SK-N-SH treated with all-trans-retinoic acid at 6 μM for 48 hours (cell line): ENCODE measurements at regions not wholly inside any gene's neighbourhood (a gene's known extent, or its start where the extent isn't known, plus 50 kb on each side); places are given as distances from the start of the nearest gene placed in this dataset.
"Not testable (repeated sequence)": the region's sequence is repeated elsewhere in the genome, so short reads cannot be mapped to it uniquely, and the experiment has no call there.

ENCODE experiments used
- ATAC-seq: fragments of 200-7000 bp; cut with Tn5 transposase; 3 replicates; pipeline ENCODE4 v1.9.1; 2020; ENCODE audit warnings: mild to moderate bottlenecking, moderate library complexity
- ARNTL ChIP-seq: fragments of 450-650 bp; formaldehyde crosslinking; IDR thresholded peaks from 2 replicates; pipeline ENCODE4 v1.5.0; 2020; ENCODE audit warnings: low read depth, mild to moderate bottlenecking, moderate library complexity, borderline replicate concordance
- BACH2 ChIP-seq: fragments of 250-450 bp; sonication (Bioruptor Pico); IDR thresholded peaks from 2 replicates; pipeline ENCODE4 v1.9.0; 2021; ENCODE audit warnings: mild to moderate bottlenecking, borderline replicate concordance
- CREB5 ChIP-seq: fragments of 250-450 bp; sonication (Bioruptor Pico); IDR thresholded peaks from 2 replicates; pipeline ENCODE4 v1.5.1; 2020; ENCODE audit warnings: low read depth, mild to moderate bottlenecking, moderate library complexity
- CSDC2 ChIP-seq: fragments of 250-450 bp; sonication (Bioruptor Pico); IDR thresholded peaks from 2 replicates; pipeline ENCODE4 v1.5.0; 2020; ENCODE audit warnings: mild to moderate bottlenecking, moderate library complexity
- CSRNP3 ChIP-seq: fragments of 250-450 bp; sonication (Bioruptor Pico); IDR thresholded peaks from 2 replicates; pipeline ENCODE4 v1.5.1; 2021; ENCODE audit warnings: mild to moderate bottlenecking, moderate library complexity
- ISL1 ChIP-seq: fragments of 250-450 bp; sonication (Bioruptor Pico); IDR thresholded peaks from 2 replicates; pipeline ENCODE4 v2.1.2; 2022; ENCODE audit warnings: mild to moderate bottlenecking, moderate library complexity
- OSR1 ChIP-seq: fragments of 250-450 bp; sonication (Bioruptor Pico); IDR thresholded peaks from 2 replicates; pipeline ENCODE4 v1.8.0; 2022; ENCODE audit warnings: moderate library complexity, mild to moderate bottlenecking, inconsistent platforms
- PPARA ChIP-seq: fragments of 250-450 bp; sonication (Bioruptor Pico); IDR thresholded peaks from 2 replicates; pipeline ENCODE4 v1.5.0; 2020; ENCODE audit warnings: mild to moderate bottlenecking, borderline replicate concordance
- RARB ChIP-seq: fragments of 250-450 bp; sonication (Bioruptor Pico); IDR thresholded peaks from 2 replicates; pipeline ENCODE4 v1.8.0; 2021; ENCODE audit warnings: mild to moderate bottlenecking, moderate library complexity
- SNAI2 ChIP-seq: fragments of 250-450 bp; sonication (Bioruptor Pico); IDR thresholded peaks from 2 replicates; pipeline ENCODE4 v1.5.0; 2020; ENCODE audit warnings: mild to moderate bottlenecking, moderate library complexity
- TCF4 ChIP-seq: fragments of 250-450 bp; sonication (Bioruptor Pico); IDR thresholded peaks from 2 replicates; pipeline ENCODE4 v1.8.0; 2021; ENCODE audit warnings: mild to moderate bottlenecking, moderate library complexity, borderline replicate concordance
- ZFP3 ChIP-seq: fragments of 250-450 bp; sonication (Bioruptor Pico); IDR thresholded peaks from 2 replicates; pipeline ENCODE4 v1.5.0; 2020; ENCODE audit warnings: mild to moderate bottlenecking, moderate library complexity
- ZFP30 ChIP-seq: fragments of 450-650 bp; formaldehyde crosslinking; IDR thresholded peaks from 2 replicates; pipeline ENCODE4 v1.5.0; 2022; ENCODE audit warnings: mild to moderate bottlenecking, moderate library complexity
- ZNF565 ChIP-seq: fragments of 450-650 bp; formaldehyde crosslinking; conservative IDR thresholded peaks from 2 replicates; pipeline ENCODE4 v1.5.0; 2020; ENCODE audit warnings: low read depth, mild to moderate bottlenecking, moderate library complexity
- ZNF8 ChIP-seq: fragments of 450-650 bp; formaldehyde crosslinking; IDR thresholded peaks from 2 replicates; pipeline ENCODE4 v1.5.0; 2020; ENCODE audit warnings: mild to moderate bottlenecking, moderate library complexity
- TF ChIP-seq, protein P1 (sequence below): fragments of 250-450 bp; sonication (Bioruptor Pico); IDR thresholded peaks from 2 replicates; pipeline ENCODE4 v1.8.0; 2021; ENCODE audit warnings: low read depth, mild to moderate bottlenecking, moderate library complexity, borderline replicate concordance
- TF ChIP-seq, protein P2 (sequence below): fragments of 250-450 bp; sonication (Bioruptor Pico); IDR thresholded peaks from 2 replicates; pipeline ENCODE4 v1.8.0; 2020; ENCODE audit warnings: mild to moderate bottlenecking, moderate library complexity, borderline replicate concordance

- no peak for TF ChIP-seq OSR1 (CRISPR knock-in tag)
- TF ChIP-seq, protein P1, sequence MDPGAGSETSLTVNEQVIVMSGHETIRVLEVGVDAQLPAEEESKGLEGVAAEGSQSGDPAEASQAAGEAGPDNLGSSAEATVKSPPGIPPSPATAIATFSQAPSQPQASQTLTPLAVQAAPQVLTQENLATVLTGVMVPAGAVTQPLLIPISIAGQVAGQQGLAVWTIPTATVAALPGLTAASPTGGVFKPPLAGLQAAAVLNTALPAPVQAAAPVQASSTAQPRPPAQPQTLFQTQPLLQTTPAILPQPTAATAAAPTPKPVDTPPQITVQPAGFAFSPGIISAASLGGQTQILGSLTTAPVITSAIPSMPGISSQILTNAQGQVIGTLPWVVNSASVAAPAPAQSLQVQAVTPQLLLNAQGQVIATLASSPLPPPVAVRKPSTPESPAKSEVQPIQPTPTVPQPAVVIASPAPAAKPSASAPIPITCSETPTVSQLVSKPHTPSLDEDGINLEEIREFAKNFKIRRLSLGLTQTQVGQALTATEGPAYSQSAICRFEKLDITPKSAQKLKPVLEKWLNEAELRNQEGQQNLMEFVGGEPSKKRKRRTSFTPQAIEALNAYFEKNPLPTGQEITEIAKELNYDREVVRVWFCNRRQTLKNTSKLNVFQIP (CRISPR knock-in tag), result no peak
- no peak for TF ChIP-seq SNAI2 (CRISPR knock-in tag)
- TF ChIP-seq ZNF8, result no peak
- ATAC-seq, result no peak
These were observed 97.0 kb downstream of the IER5 start for GRCh38 chr1:181185461-181185860.

DNA sequence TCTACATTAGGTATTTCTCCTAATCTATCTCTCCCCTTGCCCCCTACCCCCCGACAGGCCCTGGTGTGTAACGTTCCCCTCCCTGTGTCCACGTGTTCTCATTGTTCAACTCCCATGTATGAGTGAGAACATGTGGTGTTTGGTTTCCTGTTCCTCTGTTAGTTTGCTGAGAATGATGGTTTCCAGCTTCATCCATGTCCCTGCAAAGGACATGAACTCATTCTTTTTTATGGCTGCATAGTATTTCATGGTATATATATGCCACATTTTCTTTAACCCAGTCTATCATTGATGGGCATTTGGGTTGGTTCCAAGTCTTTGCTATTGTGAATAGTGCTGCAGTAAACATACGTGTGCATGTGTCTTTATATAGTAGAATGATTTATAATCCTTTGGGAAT, 97.6 kb downstream of the IER5 start:
- ATAC-seq, result not testable (repeated sequence)

DNA sequence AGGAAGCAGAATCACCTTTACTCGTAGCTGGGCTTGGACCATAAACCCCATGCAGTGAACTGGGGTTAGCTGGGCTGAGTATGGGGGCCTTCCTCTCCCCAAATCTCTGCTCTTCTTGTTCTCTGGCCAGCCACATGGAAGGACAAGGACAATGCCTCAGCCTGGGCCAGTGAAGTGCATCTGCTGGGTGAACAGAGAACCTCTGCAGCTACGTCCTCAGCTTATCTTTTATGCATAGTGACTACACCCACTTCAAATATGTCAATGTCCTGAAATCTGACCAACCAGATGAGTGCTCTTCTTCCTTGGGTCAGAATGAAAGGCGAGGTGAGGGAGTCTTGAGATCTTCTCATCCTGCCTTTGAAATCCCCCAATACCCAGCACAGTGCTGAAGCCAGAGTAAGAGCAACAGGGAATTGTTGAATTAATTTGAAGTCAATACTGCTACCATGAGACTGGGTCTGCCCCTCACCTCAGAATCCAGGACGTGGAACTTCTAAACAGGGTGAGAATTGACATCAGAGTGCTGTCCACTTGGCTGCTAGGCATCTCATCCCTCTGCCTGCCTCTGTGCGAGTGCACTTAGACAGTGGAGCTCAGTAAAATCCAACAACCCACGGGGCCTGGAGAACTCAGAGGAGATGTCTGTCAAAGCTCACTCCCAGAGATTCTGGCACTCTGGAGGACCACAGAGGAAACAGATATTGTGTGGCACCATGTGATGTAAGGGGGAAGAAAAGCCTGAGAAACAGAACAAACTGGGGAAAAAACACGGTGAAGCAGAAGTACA, 99.0 kb downstream of the IER5 start:
- no peak for ATAC-seq
- TF ChIP-seq CREB5 (no peak), CSRNP3 (CRISPR knock-in tag) (no peak), OSR1 (CRISPR knock-in tag) (no peak), CSDC2 (CRISPR knock-in tag) (no peak), PPARA (CRISPR knock-in tag) (no peak), ZNF565 (CRISPR knock-in tag) (no peak)
- TF ChIP-seq, protein P2, sequence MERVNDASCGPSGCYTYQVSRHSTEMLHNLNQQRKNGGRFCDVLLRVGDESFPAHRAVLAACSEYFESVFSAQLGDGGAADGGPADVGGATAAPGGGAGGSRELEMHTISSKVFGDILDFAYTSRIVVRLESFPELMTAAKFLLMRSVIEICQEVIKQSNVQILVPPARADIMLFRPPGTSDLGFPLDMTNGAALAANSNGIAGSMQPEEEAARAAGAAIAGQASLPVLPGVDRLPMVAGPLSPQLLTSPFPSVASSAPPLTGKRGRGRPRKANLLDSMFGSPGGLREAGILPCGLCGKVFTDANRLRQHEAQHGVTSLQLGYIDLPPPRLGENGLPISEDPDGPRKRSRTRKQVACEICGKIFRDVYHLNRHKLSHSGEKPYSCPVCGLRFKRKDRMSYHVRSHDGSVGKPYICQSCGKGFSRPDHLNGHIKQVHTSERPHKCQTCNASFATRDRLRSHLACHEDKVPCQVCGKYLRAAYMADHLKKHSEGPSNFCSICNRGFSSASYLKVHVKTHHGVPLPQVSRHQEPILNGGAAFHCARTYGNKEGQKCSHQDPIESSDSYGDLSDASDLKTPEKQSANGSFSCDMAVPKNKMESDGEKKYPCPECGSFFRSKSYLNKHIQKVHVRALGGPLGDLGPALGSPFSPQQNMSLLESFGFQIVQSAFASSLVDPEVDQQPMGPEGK (CRISPR knock-in tag), result no peak

DNA sequence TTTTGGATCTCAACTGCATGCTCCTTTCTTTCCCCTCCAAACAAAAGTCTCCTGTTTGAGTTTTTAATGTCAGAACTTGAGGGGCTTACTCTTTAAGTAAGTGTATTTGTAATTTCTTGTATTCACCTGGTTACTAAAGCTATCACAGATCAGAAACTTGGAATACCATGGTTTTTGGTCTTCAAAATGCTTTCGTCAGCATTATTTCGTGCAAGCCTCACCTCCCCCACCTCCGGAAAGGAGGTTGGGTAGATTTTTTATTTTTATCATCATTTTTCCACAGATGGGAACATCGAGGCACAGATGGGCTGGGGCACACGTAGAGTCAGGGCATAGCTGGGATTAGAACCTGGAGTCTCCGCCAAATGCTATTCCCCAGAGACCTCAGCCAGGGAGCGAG, 100.7 kb downstream of the IER5 start:
- ATAC-seq, result no peak
- TF ChIP-seq CREB5, result no peak
- TF ChIP-seq, protein P2 (CRISPR knock-in tag), result no peak
- TF ChIP-seq ZNF8, result no peak
- no peak for TF ChIP-seq CSRNP3 (CRISPR knock-in tag)
- TF ChIP-seq SNAI2 (CRISPR knock-in tag), result no peak
- TF ChIP-seq ZNF565 (CRISPR knock-in tag), result no peak
- no peak for TF ChIP-seq TCF4 (CRISPR knock-in tag)
- no peak for TF ChIP-seq PPARA (CRISPR knock-in tag)
- TF ChIP-seq BACH2 (CRISPR knock-in tag), result no peak
- no peak for TF ChIP-seq RARB (CRISPR knock-in tag)
- TF ChIP-seq ZFP30, result no peak
- no peak for TF ChIP-seq ARNTL
- TF ChIP-seq ISL1 (CRISPR knock-in tag), result no peak
- TF ChIP-seq ZFP3 (CRISPR knock-in tag), result no peak
